Caki2 (cell line): ENCODE measurements at regions not wholly inside any gene's neighbourhood (a gene's known extent, or its start where the extent isn't known, plus 50 kb on each side); places are given as distances from the start of the nearest gene placed in this dataset.
A peak's percentile ranks its signal among the peaks of the same experiment; 100 is the strongest.

ENCODE experiments used
- DNase-seq: peaks from one replicate; pipeline ENCODE4 v3.0.0-alpha.2; 2015; ENCODE audit warnings: low read depth
- in situ Hi-C: cut with HindIII; loops from 2 replicates; pipeline ENCODE4 v1.10.0; 2016; ENCODE audit warnings: low sequenced_read_pairs, low pct_unique_long_range_greater_than_20kb, mixed read lengths

DNA sequence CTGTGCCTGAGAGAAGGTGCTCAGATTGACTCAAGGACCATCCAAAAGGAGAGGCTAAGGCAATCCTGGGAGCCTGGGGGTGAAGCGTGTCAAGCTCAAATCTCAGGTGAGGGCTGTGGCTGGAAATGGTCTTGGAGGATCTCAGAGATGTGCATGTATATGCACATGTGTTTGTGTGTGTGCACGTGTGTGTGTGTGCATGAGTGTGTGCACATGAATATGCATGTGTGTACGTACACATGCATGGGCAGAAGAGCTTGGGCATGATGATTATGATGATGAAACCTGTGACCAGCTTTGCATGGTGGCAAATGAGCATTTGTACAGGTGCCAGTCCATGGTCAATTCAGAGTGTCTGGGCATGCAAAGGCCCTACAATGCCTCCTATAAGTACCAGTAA lies 326.6 kb downstream of the CXCL12 start:
- DNase-seq: no peak
- in situ Hi-C loops: no loop called here

DNA sequence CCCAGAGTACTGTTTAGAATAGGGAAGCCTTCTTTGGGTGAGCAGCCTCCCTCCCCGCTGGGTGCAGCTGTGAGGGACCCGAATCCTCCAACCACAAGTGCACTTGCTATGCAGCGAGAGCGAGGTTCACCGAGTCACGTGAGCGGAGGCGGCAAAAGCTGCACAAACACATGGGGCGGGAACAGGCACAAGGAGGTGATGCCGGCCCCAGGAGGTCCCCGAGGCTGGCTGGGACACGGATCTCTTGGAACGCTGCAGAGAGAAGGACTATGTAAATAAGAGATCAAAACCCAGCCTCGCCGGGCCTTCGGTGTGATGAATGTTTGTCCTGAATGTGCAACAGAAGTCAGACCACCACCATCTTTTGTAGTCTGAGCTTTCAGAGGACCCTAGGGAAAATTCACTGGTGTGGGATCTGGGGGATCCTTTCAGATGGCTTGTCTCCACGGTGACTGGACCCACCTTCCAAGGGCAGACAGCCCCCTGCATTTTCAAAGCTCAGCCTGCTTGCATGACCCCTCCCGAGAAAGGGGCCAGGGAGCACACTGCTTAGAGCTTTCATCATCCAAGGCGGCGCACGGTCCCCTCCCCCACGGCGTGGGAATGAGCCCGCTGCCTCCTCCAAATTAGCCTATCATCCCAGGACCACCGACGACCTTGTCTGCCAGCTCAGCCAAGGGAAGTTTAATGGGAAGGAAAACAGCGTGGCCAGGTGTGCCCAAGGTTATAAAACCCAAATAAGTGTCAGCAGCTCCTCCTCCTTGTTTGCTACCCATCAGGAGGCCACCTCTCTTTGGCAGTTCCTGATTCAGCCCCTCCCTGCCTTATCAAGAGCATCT lies 327.7 kb downstream of the CXCL12 start:
- in situ Hi-C loops: no loop called here

DNA sequence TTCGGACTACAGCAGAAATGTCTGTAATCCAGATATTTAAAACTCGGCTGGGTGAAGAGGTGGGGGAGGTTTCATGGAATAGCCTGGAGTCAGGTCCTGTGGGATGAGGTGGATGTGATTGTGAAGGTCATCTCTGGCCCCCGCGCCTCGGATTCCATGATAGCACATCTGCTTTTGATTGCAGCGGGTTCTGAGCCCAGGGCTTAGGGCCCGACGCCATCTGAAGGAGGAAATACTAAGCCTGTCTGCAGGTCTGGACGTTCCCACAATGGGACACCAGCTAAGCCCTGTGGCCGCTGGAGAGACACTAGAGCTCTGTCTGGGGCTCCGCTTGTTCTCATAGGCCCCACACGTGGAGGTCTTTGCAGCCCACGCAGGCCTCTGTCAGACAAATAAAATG lies 328.7 kb downstream of the CXCL12 start:
- DNase-seq: no peak
- in situ Hi-C loops: no loop called here

More for the DNA sequence above, 327.7 kb downstream of the CXCL12 start:
- DNase-seq: no peak

DNA sequence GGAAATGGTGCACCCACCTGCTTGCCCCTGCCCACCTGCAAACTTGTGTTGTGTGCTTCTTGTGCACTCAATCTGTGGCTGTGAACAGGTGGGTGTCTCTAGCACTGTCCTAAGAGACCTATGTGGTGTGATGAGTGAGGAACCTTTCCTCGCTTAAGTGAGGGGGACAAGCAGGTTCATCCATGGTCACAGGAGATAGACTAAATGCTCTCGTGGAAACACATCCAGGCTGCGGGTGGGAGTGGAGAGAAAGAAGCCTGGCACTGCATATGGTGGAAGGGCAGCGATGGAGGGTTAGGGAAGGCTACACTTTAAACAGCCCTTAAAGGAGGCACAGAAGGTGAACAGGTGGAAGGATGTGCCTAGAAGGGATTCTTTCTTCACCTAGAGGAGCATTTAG lies 330.9 kb downstream of the CXCL12 start:
- no peak for DNase-seq
- in situ Hi-C loops: no loop called here

DNA sequence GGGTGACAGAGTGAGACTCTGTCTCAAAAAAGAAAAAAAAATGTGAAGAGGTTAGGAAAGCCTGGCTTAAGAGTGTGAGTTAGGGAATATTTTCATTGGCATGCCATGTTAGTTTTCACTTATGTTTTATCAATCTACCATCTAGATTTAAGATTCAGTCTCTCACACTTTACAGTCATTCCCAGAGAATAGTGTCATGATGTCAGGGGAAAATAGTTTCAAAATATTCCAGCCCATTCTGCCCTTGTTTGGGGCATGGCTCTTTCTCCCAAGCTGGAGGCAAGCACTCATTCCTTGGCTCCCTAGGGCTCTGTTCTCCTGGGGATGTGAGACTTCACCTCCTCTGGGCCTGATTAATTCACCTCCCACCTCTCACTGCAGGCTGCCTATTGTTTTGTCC lies 331.5 kb downstream of the CXCL12 start:
- in situ Hi-C loops: no loop called here
- no peak for DNase-seq

DNA sequence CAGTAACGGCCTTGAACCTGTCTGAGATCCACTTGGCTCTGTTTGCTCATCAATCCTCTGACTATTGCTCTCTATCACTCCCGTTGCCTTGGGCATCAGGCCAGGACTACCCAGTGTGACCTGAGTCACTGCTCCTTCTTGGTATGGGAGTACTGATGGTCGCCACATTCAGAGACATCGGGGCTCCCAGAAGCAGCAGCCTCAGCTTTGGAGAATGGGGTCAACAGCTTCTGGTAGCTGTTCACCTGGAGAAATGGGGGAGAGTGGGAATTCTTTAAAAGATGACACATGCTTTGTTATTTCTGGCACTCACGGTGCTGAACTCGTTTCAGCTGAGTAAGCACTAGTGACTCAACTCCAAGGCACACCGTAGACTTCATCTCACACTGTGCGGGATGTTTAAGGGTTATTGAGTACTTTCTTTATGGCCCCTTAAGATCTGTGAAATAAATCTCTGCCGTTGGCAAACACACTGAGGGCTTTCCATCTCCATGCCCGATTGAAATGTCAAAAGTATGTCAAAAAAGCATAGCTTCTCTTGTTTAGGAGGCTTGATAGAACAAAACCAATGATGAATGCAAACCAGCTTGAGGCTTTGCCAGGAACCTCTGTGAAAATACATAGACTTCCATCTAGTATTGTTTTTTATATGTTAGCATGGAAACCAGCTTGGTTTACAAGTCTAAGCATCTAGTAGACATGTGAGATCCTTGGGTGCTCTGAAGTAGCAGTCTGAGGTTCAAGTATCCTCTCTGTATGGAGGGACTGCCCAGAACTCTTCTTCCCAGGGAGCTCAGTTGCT lies 333.1 kb downstream of the CXCL12 start:
- in situ Hi-C loops: no loop called here
- peak; percentile 94 for DNase-seq

DNA sequence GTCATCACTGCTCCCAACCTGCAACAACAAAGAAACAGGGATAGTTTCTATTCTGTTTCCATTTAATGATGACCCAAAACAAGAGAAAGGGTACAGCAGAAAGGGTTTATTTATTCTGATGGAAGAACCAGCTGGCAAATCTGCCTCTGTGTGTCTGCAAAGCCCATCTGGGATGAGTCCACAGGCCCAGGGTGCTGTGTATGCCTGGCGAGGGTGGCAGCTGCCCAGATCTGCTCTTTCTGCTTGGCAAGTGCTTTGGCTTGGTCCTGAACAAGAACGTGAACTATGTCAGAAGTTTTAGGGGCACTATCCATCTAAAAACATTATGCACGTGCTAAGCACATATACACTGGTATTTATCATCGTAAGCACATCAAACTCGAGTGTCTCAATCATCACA lies 333.8 kb downstream of the CXCL12 start:
- in situ Hi-C loops: no loop called here
- DNase-seq: no peak

DNA sequence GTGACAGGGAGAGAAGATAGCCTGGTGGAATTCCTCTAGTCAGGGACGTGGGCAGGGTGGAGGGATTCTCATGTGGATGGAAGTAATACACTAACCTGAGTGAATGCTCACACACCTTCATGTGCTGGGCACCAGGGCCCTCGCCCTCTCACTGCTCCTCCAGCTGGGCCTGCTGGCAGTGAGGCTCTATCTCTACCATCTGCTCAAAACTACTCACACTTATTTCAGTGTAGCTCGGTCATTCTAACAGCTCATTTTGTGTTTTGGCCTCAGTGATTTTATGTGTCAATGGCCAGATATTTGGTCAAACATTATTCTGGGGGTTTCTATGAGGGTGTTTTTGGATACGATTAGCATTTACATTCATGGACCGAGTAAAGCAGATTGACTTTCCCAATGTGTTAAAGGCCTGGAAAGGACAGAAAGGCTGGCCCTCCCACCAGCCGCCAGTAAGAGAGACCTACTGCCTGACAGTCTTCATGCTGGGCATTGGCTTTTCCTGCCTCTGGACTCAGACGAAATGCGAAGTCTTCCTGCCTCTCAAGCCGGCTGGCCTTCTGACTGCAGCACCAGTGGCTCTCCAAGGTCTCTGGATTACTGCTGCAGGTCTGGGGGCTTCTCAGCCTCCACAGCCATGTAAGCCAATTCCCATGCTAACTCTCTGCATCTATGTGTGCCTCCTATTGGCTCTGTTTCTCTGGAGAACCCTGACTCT lies 335.4 kb downstream of the CXCL12 start:
- in situ Hi-C loops: no loop called here
- DNase-seq: no peak

DNA sequence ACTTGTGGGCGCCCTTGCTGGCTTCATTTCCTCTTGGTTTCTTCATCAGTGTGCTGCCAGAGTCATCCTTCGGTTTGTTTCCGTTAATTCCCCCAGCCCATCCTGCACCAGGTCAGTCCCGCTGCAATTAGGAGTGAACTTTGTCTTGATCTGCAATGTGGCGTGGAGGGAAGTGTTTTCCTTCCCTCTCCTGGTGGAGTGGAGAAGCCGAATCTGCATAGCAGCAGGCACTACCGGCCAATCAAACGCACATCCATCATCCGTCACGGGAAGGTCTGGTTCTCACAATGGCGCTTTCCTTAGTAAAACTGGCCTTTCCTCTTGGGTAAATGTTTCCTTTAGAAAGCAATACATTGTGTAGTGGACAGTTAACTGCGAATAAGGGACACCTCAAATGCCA lies 337.5 kb downstream of the CXCL12 start:
- in situ Hi-C loops: no loop called here
- DNase-seq: peak; percentile 66

DNA sequence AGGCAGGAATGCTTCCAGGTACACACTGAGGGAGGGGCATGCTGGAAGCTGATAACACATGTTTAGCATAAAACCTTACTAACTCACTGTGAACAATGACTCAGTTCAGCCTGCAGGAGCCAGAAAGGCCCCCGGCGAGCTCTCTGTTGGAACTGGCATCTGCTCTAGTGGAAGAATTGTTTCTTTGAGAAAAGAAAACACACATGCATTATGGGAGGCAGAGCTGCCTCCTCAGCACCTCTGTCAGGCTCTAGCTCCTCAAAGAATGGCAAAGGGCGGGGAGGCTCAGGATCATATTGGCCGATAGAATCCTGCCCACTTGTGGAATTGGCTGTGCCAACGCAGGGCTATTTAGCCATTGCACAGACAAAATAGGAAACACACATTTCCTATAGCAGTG lies 338.3 kb downstream of the CXCL12 start:
- DNase-seq: peak; percentile 79
- in situ Hi-C loops: no loop called here

DNA sequence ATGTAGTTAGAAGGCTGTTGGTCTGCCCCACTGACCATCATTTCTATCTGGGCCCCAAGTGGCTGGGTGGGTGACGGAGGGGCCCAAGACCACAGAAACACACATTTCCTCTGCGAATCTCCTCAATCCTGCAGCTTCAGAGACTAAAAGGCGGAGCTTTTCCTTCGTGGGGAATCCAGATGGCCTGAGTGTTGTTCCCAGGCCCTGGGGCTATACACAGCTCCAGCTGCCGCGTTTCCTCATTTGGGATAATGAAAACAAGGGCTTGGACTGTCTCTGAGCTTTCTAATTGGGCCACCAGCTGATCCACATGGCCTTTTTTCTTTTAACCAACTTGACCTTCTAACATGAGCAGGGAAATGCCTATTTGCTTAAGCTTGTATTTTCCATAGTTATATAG lies 339.9 kb downstream of the CXCL12 start:
- in situ Hi-C loops: no loop called here
- DNase-seq: no peak

DNA sequence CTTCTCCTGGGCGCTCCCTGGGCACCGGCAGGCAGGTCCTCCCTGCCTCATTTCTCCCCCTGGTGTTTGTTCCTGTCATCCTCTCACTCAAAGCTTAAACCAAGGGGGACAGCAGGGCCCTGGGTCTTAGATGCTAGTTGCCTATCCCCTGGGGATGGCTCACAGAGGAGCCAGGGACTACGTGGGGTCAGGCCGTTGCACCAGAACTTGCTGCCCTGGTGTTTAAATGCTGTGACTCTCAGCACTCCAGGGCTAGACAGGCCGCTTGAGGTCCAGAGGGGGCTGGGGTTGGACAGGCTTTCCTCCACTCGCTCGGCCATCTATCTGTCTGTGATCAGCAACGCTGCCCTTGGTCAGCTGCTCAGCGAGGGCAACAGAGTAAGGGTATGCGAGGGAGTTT lies 340.3 kb downstream of the CXCL12 start:
- DNase-seq: no peak
- in situ Hi-C loops: no loop called here

DNA sequence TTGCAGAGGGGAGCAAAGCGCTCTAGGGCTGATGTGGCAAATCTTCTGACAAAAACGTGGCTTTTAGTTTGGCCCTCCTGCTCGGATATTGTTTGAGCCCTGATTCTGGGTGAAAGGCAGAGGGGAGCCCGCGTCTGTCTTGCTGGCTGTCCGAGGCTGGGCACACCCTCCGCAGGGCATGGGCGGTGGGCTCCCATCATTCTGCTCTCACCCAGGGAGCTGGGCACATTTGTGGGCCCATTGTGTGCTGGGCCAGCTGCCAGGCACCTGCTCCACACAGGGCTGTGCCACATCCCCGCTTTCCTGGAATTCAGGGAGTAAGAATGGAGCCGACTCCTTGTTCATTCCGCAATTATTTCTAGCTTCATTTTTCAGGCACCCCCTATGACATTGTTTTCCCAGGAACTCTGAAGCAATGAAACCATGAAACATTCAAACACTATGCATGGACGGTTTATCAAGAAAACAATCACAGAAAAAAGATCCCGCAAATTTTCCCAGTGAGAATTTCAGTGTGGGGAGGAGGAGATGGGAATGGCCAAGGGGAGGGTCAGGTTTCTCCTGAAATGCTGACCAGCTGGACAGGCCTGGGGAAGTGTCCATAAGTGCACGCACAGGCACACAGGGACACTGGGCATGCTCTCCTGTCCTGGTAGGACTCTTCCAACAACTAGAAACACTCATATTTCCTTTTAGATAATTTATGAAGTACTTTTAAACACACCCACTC lies 341.1 kb downstream of the CXCL12 start:
- DNase-seq: peak; percentile 50
- in situ Hi-C loops: no loop called here

DNA sequence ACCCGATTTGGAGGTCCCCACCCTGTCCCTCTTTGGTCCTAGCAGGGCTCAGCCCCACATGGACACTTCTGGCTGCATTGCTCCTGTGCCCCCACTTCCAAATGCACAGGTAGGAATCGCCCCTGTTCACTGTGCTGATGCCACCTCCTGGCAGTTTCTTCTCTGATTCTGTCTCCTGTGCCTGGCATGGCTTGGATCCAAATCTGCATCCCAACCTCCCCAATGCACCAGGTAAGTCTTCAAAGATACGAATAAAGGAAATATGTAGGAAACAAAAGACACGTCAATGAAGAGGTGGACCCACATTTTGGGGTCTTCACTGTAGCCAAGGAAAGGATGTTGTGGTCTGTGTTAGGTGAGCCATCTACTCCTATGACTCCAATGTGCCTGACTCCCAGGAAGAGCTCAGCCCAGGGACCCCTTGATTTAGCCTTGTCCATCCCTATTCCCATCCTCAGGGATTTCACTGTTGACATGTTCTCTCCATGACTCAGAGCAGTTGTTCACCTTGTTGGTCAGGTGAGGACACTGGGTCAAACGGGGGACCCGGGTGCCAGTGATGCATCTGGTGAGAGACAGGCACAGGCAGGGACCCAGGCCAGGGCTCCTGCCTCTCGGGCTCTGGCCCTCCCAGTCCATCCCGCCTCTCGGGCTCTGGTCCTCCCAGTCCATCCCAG lies 341.8 kb downstream of the CXCL12 start:
- in situ Hi-C loops: no loop called here

DNA sequence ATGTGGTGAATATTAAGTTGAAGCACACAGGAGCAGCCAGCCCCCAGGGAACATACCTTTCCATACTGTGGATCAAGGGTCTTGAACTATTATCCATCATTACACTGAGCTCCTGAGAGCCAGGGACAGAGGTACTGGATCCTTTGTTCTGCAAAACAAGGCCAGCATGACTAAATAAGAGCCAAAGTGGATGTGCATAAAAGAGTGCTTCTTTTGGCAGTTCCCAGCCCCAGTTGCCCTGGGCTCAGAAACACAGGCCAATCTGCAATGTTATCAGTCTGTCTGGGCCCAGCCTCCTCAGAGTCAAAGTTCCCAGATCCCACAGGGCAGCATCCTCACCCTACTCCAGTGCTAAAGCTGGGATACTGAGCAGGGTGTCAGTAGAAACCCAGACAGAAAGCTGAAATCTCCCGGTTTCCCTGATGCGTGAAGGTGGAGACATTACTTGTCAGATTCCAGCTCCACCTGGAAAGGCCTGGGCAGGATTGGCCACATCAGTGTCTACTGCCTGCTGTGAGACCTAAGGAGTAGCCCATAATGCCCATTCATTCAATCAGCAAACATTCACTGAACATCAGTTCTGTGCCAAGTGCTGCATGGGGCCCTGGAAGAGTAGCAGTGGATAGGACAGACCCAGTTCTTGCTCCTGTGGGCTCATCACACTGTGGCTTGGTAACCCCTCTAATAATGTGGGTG lies 342.7 kb downstream of the CXCL12 start:
- DNase-seq: no peak
- in situ Hi-C loops: no loop called here

More for the DNA sequence above, 341.8 kb downstream of the CXCL12 start:
- DNase-seq: no peak

DNA sequence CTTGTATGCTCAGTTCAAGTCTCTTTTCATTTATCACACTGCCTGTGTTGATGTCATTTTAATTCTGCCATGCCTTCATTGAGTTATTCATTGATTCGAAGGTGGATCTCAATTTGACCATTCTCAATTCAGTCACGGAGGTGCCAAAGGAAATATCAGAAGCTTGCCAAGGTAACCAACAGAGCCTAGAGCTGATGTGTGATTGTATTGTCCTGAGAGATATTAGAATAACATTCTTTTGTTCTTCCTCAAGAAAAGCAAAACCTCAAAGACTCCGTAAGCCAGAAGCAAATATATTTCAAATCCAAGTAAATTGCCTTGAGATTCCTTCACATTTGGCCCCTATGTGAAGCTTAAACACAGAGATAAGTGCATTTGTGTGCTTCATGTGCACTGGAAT lies 345.3 kb downstream of the CXCL12 start:
- peak; percentile 91 for DNase-seq
- in situ Hi-C loops: no loop called here

DNA sequence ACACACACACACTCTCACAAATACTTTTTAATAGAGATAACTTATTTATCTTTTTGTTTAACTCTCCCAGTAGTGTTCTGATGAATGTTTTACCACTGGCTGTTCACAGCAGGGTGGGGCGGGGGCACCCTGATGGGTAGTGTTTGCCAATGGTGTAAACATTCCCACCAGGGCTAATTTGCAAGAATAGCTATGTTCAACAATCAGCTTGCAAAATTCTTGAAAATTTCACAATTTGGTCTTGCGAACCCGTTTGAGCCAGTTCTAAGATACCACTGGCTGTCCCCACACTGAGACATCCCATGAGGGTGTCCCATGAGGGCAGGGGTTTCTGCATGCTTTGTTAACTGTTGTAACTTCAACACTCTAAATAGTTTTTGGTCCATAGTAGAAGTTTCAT lies 348.5 kb downstream of the CXCL12 start:
- no peak for DNase-seq
- in situ Hi-C loops: no loop called here
